Eye (tissue), 1 donor: ENCODE measurements at regions not wholly inside any gene's neighbourhood (a gene's known extent, or its start where the extent isn't known, plus 50 kb on each side); places are given as distances from the start of the nearest gene placed in this dataset.

Source experiments
- DNase-seq: peaks from one replicate; pipeline ENCODE4 v3.0.0-alpha.2; 2015

- no peak for DNase-seq
Observed at GRCh38 chr6:167569041-167569805, 244.3 kb downstream of the TTLL2 start.

- DNase-seq, result no peak
Observed at GRCh38 chr6:167569879-167570278, 245.0 kb downstream of the TTLL2 start.

GRCh38 chr6:167570460-167571400 lies 245.8 kb downstream of the TTLL2 start:
- DNase-seq, result no peak

- DNase-seq, result no peak
Observed at GRCh38 chr6:167571550-167571949, 246.7 kb downstream of the TTLL2 start.

GRCh38 chr6:167572106-167572505 lies 247.2 kb downstream of the TTLL2 start:
- no peak for DNase-seq

GRCh38 chr6:167572841-167573271 lies 248.0 kb downstream of the TTLL2 start:
- DNase-seq, result peak; percentile 52

- DNase-seq, result peak; percentile 59
Observed at GRCh38 chr6:167573461-167574215, 248.8 kb downstream of the TTLL2 start.

GRCh38 chr6:167574431-167575151 lies 249.7 kb downstream of the TTLL2 start:
- peak; percentile 43 for DNase-seq

GRCh38 chr6:167575158-167575696 lies 250.3 kb downstream of the TTLL2 start:
- no peak for DNase-seq

GRCh38 chr6:167576050-167576741 lies 250.5 kb upstream of the AFDN start:
- no peak for DNase-seq

GRCh38 chr6:167576828-167577503 lies 249.7 kb upstream of the AFDN start:
- DNase-seq, result no peak

GRCh38 chr6:167577891-167578361 lies 248.8 kb upstream of the AFDN start:
- no peak for DNase-seq

GRCh38 chr6:167578371-167578901 lies 248.3 kb upstream of the AFDN start:
- DNase-seq, result no peak

GRCh38 chr6:167579806-167580618 lies 246.7 kb upstream of the AFDN start:
- peak; percentile 44 for DNase-seq

GRCh38 chr6:167580619-167580911 lies 246.1 kb upstream of the AFDN start:
- DNase-seq, result no peak

GRCh38 chr6:167581637-167582036 lies 245.1 kb upstream of the AFDN start:
- no peak for DNase-seq

- no peak for DNase-seq
Observed at GRCh38 chr6:167583412-167583811, 243.3 kb upstream of the AFDN start.

- no peak for DNase-seq
Observed at GRCh38 chr6:167588181-167588919, 238.4 kb upstream of the AFDN start.
